Fibroblast of lung (primary cell): ENCODE measurements at regions not wholly inside any gene's neighbourhood (a gene's known extent, or its start where the extent isn't known, plus 50 kb on each side); places are given as distances from the start of the nearest gene placed in this dataset.

Experiments
- CTCF ChIP-seq, 2 donors: IDR thresholded peaks in 1 of 2; conservative IDR thresholded peaks in 1 of 2; 1 replicate in 1 of 2; 2 replicates in 1 of 2; pipeline ENCODE4 v1.5.1; 2011 to 2012; ENCODE audit warnings: low read length in 2 of 2, control low read depth in 1 of 2, inconsistent platforms in 1 of 2, low read depth in 1 of 2, mild to moderate bottlenecking in 1 of 2
- EZH2 ChIP-seq: IDR thresholded peaks from 2 replicates; pipeline ENCODE4 v1.5.1; 2012; ENCODE audit warnings: low read length, control low read depth, mild to moderate bottlenecking; ENCODE audit errors: missing control alignments

DNA sequence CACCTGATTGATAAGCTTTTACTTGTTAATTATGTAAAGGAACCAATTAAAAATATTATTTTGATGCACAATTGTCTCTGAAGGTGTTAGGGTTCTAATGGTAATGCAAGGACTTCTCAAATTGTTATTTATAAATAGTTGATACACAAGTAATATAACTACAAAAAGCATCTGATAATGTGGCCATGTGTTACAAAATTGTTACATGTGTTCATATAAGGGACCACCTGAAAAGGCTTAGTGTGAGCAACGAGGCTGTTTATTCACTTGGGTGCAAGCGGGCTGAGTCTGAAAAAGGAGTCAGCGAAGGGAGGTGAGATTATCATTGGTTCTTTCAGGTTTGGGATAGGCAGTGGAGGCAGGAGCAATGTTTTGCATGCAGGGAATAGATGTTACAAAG is 421.9 kb upstream of the CADM2 start:
- TF ChIP-seq CTCF (conservative IDR thresholded peaks at IDR 0.05 in 1 of 2, IDR thresholded peaks at IDR 0.05 in 1 of 2; ENCODE audit: low read depth in 1 of 2, low read length in 2 of 2) (no peak), EZH2 (no peak)
